Mesendoderm (in vitro differentiated cells): ENCODE measurements at regions not wholly inside any gene's neighbourhood (a gene's known extent, or its start where the extent isn't known, plus 50 kb on each side); places are given as distances from the start of the nearest gene placed in this dataset.

Experiments used
- DNase-seq: peaks from one replicate; pipeline ENCODE4 v3.0.0; 2013
- H2AK5ac ChIP-seq: 2 replicates; pipeline ENCODE4 v1.6.1; 2013; ENCODE audit warnings: low read length, inconsistent platforms
- H2BK120ac ChIP-seq: 2 replicates; pipeline ENCODE4 v1.6.1; 2013; ENCODE audit warnings: low read depth, mild to moderate bottlenecking, low read length, moderate library complexity, mixed read lengths
- H2BK15ac ChIP-seq: replicated peaks from 2 replicates; pipeline ENCODE4 v1.6.1; 2013; ENCODE audit warnings: low read depth, mild to moderate bottlenecking, moderate library complexity
- H2BK5ac ChIP-seq: 2 replicates; pipeline ENCODE4 v1.6.1; 2013; ENCODE audit warnings: low read length, inconsistent platforms
- H3K18ac ChIP-seq: 2 replicates; pipeline ENCODE4 v1.6.1; 2013; ENCODE audit warnings: mild to moderate bottlenecking, low read length, mixed read lengths
- H3K23ac ChIP-seq: one replicate; pipeline ENCODE4 v1.6.1; 2013; ENCODE audit warnings: low read length
- H3K27ac ChIP-seq: 2 replicates; pipeline ENCODE4 v1.5.1; 2013; ENCODE audit warnings: low read depth, mild to moderate bottlenecking, inconsistent platforms, low read length, moderate library complexity
- H3K27me3 ChIP-seq: 2 replicates; pipeline ENCODE4 v1.6.1; 2013; ENCODE audit warnings: low read length, control low read depth, mild to moderate bottlenecking, inconsistent platforms; ENCODE audit not compliant: insufficient read depth, poor library complexity
- H3K36me3 ChIP-seq: 2 replicates; pipeline ENCODE4 v1.6.1; 2013; ENCODE audit warnings: low read length, inconsistent platforms; ENCODE audit not compliant: control insufficient read depth, insufficient read depth
- H3K4ac ChIP-seq: one replicate; pipeline ENCODE4 v1.6.1; 2013; ENCODE audit warnings: low read depth, mild to moderate bottlenecking, low read length, moderate library complexity
- H3K4me1 ChIP-seq: 2 replicates; pipeline ENCODE4 v1.6.1; 2013; ENCODE audit warnings: low read depth, low read length, inconsistent platforms; ENCODE audit not compliant: control insufficient read depth
- H3K4me2 ChIP-seq: 2 replicates; pipeline ENCODE4 v1.6.1; 2013; ENCODE audit warnings: low read length
- H3K4me3 ChIP-seq: 2 replicates; pipeline ENCODE4 v1.5.1; 2013; ENCODE audit warnings: mild to moderate bottlenecking, low read length
- H3K56ac ChIP-seq: one replicate; pipeline ENCODE4 v1.6.1; 2013; ENCODE audit warnings: low read length
- H3K79me1 ChIP-seq: 2 replicates; pipeline ENCODE4 v1.6.1; 2013; ENCODE audit warnings: low read length, inconsistent platforms
- H3K79me2 ChIP-seq: 2 replicates; pipeline ENCODE4 v1.6.1; 2013; ENCODE audit warnings: mild to moderate bottlenecking, low read length; ENCODE audit not compliant: control insufficient read depth, insufficient read depth
- H3K9ac ChIP-seq: 2 replicates; pipeline ENCODE4 v1.6.1; 2013; ENCODE audit warnings: low read length, inconsistent platforms
- H4K5ac ChIP-seq: one replicate; pipeline ENCODE4 v1.6.1; 2013; ENCODE audit warnings: low read length
- H4K8ac ChIP-seq: one replicate; pipeline ENCODE4 v1.6.1; 2013; ENCODE audit warnings: low read depth, mild to moderate bottlenecking, control low read depth, low read length, moderate library complexity
- WGBS: extraction: QIAGEN DNeasy Blood & Tissue Kit; methylation state at CpG from one replicate; pipeline ENCODE4 v1.1.7; 2013; ENCODE audit warnings: low lambda C conversion rate, missing lambda C conversion rate; ENCODE audit not compliant: insufficient coverage; ENCODE audit errors: extremely low coverage; 5-methylcytosine and 5-hydroxymethylcytosine counted together

DNA sequence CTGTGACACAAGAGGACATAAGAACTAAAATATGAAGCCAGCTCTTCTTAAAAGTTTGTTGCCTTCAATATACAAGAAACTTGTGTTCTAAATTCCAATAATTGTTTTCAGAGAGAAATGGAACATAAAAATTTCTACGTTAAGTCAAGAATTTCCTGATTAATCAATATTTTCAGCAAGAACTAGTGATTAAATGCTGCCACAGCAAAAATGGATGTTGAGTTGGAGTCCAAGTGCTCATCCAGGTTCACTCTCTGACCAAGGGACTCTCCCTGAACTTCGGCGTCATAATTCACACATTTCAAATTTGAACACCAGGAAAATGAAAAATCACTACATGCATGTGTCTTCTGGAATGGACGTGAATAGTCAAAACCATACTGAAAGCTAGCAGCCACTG lies 1263.6 kb upstream of the GOT2 start:
- H3K36me3 ChIP-seq, result no peaks in the 10 kb centered on the region
- no peak overlapping the region for H3K4me3 ChIP-seq
- H4K8ac ChIP-seq, result no peak overlapping the region
- no peak overlapping the region for H2BK120ac ChIP-seq
- no peak overlapping the region for H3K4me2 ChIP-seq
- H2BK5ac ChIP-seq, result no peak overlapping the region
- H3K56ac ChIP-seq, result no peak overlapping the region
- no peak overlapping the region for H3K27ac ChIP-seq
- no peaks in the 10 kb centered on the region for H3K79me1 ChIP-seq
- no peaks in the 10 kb centered on the region for H3K4me1 ChIP-seq
- H3K18ac ChIP-seq, result no peak overlapping the region
- no peak overlapping the region for H3K23ac ChIP-seq
- DNase-seq, result no peak
- no peak overlapping the region for H3K9ac ChIP-seq
- H3K4ac ChIP-seq, result no peak overlapping the region
- no peaks in the 10 kb centered on the region for H3K27me3 ChIP-seq
- no peak overlapping the region for H2AK5ac ChIP-seq
- no peak overlapping the region for H2BK15ac ChIP-seq
- WGBS, result no CpG with 5 or more reads among the region's 4 CpGs
- no peaks in the 10 kb centered on the region for H3K79me2 ChIP-seq
- H4K5ac ChIP-seq, result no peak overlapping the region

DNA sequence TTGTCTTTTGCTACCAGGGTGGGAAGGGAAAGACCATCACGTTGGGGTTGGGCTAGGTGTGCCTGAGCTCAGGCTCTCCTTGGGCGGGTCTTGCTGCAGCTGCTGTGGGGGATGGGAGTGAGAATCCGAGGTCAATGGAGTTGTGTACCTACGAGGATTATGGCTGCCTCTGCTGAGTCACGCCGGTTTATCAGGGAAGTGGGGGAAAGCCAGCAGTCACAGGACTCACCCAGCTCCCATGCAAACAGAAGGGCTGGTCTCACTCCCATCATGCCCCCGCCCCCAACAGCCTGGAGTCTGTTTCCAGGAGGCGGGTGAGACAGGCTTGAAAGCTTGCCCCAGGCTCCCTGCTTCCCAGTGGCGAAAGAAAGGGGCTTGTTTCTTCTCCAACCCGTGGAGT lies 1259.0 kb upstream of the GOT2 start:
- DNase-seq, result peak; percentile 2
- Histone ChIP-seq H4K5ac (no peak overlapping the region), H3K4me3 (no peak overlapping the region), H3K4ac (no peak overlapping the region), H3K4me1 (no peaks in the 10 kb centered on the region), H3K9ac (no peak overlapping the region), H3K27me3 (no peaks in the 10 kb centered on the region), H3K56ac (no peak overlapping the region), H2BK15ac (no peak overlapping the region), H2BK120ac (no peak overlapping the region), H3K18ac (no peak overlapping the region), H3K36me3 (no peaks in the 10 kb centered on the region), H3K27ac (no peak overlapping the region), H2AK5ac (no peak overlapping the region), H3K79me2 (no peaks in the 10 kb centered on the region), H4K8ac (no peak overlapping the region), H3K4me2 (no peak overlapping the region), H3K23ac (no peak overlapping the region), H2BK5ac (no peak overlapping the region), H3K79me1 (no peaks in the 10 kb centered on the region)
- no CpG with 5 or more reads among the region's 10 CpGs for WGBS

DNA sequence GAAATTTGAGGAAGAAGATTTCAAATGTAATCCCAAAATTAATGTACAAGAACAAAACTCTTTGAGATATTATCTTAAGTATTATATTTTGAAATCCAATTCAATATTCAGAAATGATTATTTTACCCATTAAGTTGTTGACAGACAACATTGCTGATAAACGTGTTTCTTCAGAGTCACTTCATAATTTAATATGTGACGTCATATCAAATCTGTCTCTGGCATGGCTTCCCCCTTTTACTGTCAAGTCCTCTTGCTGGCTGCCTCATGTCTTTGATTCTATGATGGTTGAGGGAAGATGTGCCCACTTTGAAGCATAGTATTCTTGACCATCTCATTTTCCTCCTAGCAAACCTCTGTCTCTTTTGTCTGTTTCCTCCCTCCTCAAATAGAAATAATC lies 1257.1 kb upstream of the GOT2 start:
- Histone ChIP-seq H3K79me1 (no peaks in the 10 kb centered on the region), H2BK5ac (no peak overlapping the region), H3K9ac (no peak overlapping the region), H3K27me3 (no peaks in the 10 kb centered on the region), H4K8ac (no peak overlapping the region), H3K27ac (no peak overlapping the region), H3K36me3 (no peaks in the 10 kb centered on the region), H2BK15ac (no peak overlapping the region), H3K4me2 (no peak overlapping the region), H3K4me3 (no peak overlapping the region), H4K5ac (no peak overlapping the region), H2BK120ac (no peak overlapping the region), H3K18ac (no peak overlapping the region), H3K4me1 (no peaks in the 10 kb centered on the region), H3K4ac (no peak overlapping the region), H2AK5ac (no peak overlapping the region), H3K79me2 (no peaks in the 10 kb centered on the region), H3K23ac (no peak overlapping the region), H3K56ac (no peak overlapping the region)
- no CpG with 5 or more reads among the region's 2 CpGs for WGBS
- no peak for DNase-seq

DNA sequence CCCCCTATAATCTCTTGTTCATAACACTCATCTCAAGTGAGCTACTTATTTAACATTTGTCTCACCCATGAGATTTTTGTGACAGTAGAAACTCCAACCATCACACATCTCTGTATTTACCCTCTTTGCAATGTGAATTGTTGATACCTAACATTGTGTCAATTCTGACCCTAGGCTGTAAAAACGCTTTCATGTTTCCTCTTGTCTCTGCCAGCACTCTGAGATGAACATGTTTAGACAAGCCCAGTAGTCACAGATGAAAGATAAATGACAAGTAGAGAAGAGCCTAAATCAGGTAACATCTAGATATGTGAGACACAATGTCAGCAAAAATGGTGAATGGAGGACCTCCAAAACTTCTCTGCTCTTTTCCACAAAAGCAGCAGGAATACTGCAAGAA lies 1254.5 kb upstream of the GOT2 start:
- Histone ChIP-seq H3K23ac (no peak overlapping the region), H3K36me3 (no peaks in the 10 kb centered on the region), H3K27me3 (no peaks in the 10 kb centered on the region), H2BK15ac (no peak overlapping the region), H3K4ac (no peak overlapping the region), H3K56ac (no peak overlapping the region), H4K8ac (no peak overlapping the region), H3K79me1 (no peaks in the 10 kb centered on the region), H2AK5ac (no peak overlapping the region), H3K4me2 (no peak overlapping the region), H4K5ac (no peak overlapping the region), H2BK5ac (no peak overlapping the region), H3K9ac (no peak overlapping the region), H3K4me1 (no peaks in the 10 kb centered on the region), H2BK120ac (no peak overlapping the region), H3K79me2 (no peaks in the 10 kb centered on the region), H3K18ac (no peak overlapping the region), H3K4me3 (no peak overlapping the region), H3K27ac (no peak overlapping the region)
- WGBS, result no CpG with 5 or more reads among the region's 1 CpG
- DNase-seq, result no peak

DNA sequence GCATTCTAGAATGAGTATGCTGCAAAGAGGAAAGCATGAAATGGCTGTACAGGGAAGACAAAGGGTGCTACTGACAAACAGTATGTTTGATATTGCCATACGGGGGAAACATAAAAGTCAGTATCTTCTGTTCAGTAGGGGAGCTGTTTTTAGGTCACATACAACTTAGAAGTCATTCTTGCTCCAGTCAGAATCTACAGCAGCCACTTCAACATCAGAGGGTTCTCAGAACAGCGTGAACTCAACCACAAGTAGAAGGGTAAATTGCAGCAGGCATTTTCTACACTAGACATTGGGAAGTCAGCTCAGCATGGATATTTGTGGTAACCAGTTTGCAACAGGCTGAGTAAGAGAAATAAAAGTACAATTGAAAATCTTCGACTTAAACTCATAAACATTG lies 1241.8 kb upstream of the GOT2 start:
- no peak overlapping the region for H2BK5ac ChIP-seq
- no peak overlapping the region for H2BK15ac ChIP-seq
- no peaks in the 10 kb centered on the region for H3K4me1 ChIP-seq
- no peak overlapping the region for H3K9ac ChIP-seq
- WGBS, result no CpG with 5 or more reads among the region's 3 CpGs
- no peak overlapping the region for H3K4me3 ChIP-seq
- no peaks in the 10 kb centered on the region for H3K27me3 ChIP-seq
- no peaks in the 10 kb centered on the region for H3K36me3 ChIP-seq
- H2BK120ac ChIP-seq, result no peak overlapping the region
- H3K4me2 ChIP-seq, result no peak overlapping the region
- H4K5ac ChIP-seq, result no peak overlapping the region
- H3K4ac ChIP-seq, result no peak overlapping the region
- H3K56ac ChIP-seq, result no peak overlapping the region
- H4K8ac ChIP-seq, result no peak overlapping the region
- H3K23ac ChIP-seq, result no peak overlapping the region
- H3K79me2 ChIP-seq, result no peaks in the 10 kb centered on the region
- H3K18ac ChIP-seq, result no peak overlapping the region
- H3K79me1 ChIP-seq, result no peaks in the 10 kb centered on the region
- H2AK5ac ChIP-seq, result no peak overlapping the region
- H3K27ac ChIP-seq, result no peak overlapping the region
- no peak for DNase-seq

DNA sequence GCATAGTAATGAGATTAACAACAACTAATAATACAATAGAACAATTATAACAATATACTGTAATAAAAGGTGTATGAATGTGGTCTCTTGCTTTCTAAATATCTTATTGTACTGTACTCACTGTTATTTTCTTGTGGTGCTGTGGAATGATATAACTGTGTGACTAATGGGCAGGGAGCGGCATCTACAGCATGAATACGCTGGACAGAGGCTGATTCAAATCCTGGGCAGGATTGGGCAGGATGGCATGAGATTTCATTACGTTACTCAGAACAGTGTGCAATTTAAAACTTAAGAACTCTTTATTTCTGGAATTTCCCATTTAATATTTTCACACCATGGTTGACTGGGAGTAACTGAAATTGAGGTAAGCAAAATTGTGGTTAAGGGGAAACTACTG lies 1239.8 kb upstream of the GOT2 start:
- Histone ChIP-seq H2BK120ac (no peak overlapping the region), H3K27me3 (no peaks in the 10 kb centered on the region), H3K4me3 (no peak overlapping the region), H3K27ac (no peak overlapping the region), H3K36me3 (no peaks in the 10 kb centered on the region), H3K79me2 (no peaks in the 10 kb centered on the region), H3K56ac (no peak overlapping the region), H3K4me2 (no peak overlapping the region), H4K8ac (no peak overlapping the region), H2BK5ac (no peak overlapping the region), H4K5ac (no peak overlapping the region), H2AK5ac (no peak overlapping the region), H3K23ac (no peak overlapping the region), H3K79me1 (no peaks in the 10 kb centered on the region), H3K9ac (no peak overlapping the region), H3K4me1 (no peaks in the 10 kb centered on the region), H3K18ac (no peak overlapping the region), H2BK15ac (no peak overlapping the region), H3K4ac (no peak overlapping the region)
- WGBS, result no CpG with 5 or more reads among the region's 3 CpGs
- DNase-seq, result no peak
